ENCODE measurements at regions not wholly inside any gene's neighbourhood (a gene's known extent, or its start where the extent isn't known, plus 50 kb on each side); places are given as distances from the start of the nearest gene placed in this dataset.
"Not testable (repeated sequence)": the region's sequence is repeated elsewhere in the genome, so short reads cannot be mapped to it uniquely, and the experiment has no call there.

GRCh38 chr2:132332345-132333033 lies 84.1 kb upstream of the GPR39 start:
- peak; percentile 15 for DNase-seq

GRCh38 chr2:132337135-132337534 lies 79.5 kb upstream of the GPR39 start:
- DNase-seq, result not testable (repeated sequence)

- not testable (repeated sequence) for DNase-seq
Measured at GRCh38 chr2:132337844-132338243, 78.8 kb upstream of the GPR39 start.

GRCh38 chr2:132347041-132347780 lies 69.4 kb upstream of the GPR39 start:
- DNase-seq, result not testable (repeated sequence)

GRCh38 chr2:132349092-132349687 lies 67.4 kb upstream of the GPR39 start:
- peak; percentile 39 for DNase-seq

- not testable (repeated sequence) for DNase-seq
Measured at GRCh38 chr2:132351668-132352067, 64.9 kb upstream of the GPR39 start.

GRCh38 chr2:132352481-132353001 lies 64.1 kb upstream of the GPR39 start:
- DNase-seq, result not testable (repeated sequence)

GRCh38 chr2:132353380-132353779 lies 63.2 kb upstream of the GPR39 start:
- DNase-seq, result not testable (repeated sequence)

- not testable (repeated sequence) for DNase-seq
Measured at GRCh38 chr2:132360964-132361363, 55.6 kb upstream of the GPR39 start.

GRCh38 chr2:132361498-132361897 lies 55.1 kb upstream of the GPR39 start:
- not testable (repeated sequence) for DNase-seq

- DNase-seq, result not testable (repeated sequence)
Measured at GRCh38 chr2:132363352-132363751, 53.3 kb upstream of the GPR39 start.

GRCh38 chr2:132365963-132366362 lies 50.6 kb upstream of the GPR39 start:
- DNase-seq, result not testable (repeated sequence)

GRCh38 chr2:132366421-132367180 lies 50.0 kb upstream of the GPR39 start:
- DNase-seq, result no peak
